ENCODE measurements at regions not wholly inside any gene's neighbourhood (a gene's known extent, or its start where the extent isn't known, plus 50 kb on each side); places are given as distances from the start of the nearest gene placed in this dataset.

- POLR2A ChIA-PET: no interaction called here
- intact Hi-C loops (cut with micrococcal nuclease): no loop called here
- TF ChIP-seq CEBPB (IDR thresholded peaks at IDR 0.05; ENCODE audit: low read depth) (no peak), REST (IDR thresholded peaks at IDR 0.05; ENCODE audit: low read depth) (no peak), ATF3 (IDR thresholded peaks at IDR 0.05) (no peak), TCF7L2 (IDR thresholded peaks at IDR 0.05; ENCODE audit: borderline replicate concordance, extremely low read depth, insufficient read depth, insufficient read length) (no peak)
- Histone ChIP-seq H3K9ac (ENCODE audit: low read length) (no peak overlapping the region), H3K27ac (ENCODE audit: low read depth, low read length) (no peak overlapping the region), H4K20me1 (ENCODE audit: insufficient read depth) (no peaks in the 10 kb centered on the region), H2AFZ (ENCODE audit: low read depth, low read length, poor library complexity, severe bottlenecking) (no peak overlapping the region), H3K9me2 (ENCODE audit: insufficient read depth) (no peaks in the 10 kb centered on the region), H3K4me2 (ENCODE audit: low read length) (no peak overlapping the region), H3K9me3 (ENCODE audit: control insufficient read depth in 1 of 2, insufficient read depth in 1 of 2, low read depth in 1 of 2, low read length in 2 of 2) (no peaks in the 10 kb centered on the region), H3K36me3 (ENCODE audit: control insufficient read depth in 1 of 2, insufficient read depth in 2 of 2, low read length in 2 of 2) (no peaks in the 10 kb centered on the region), H3K27me3 (ENCODE audit: insufficient read depth, low read length) (peaks cover 19% of the 10 kb centered on the region), H3K4me1 (ENCODE audit: control insufficient read depth in 1 of 2, insufficient read depth in 2 of 2, low read length in 2 of 2) (peaks cover 0 to 3% of the 10 kb centered on the region in 2 experiments; a peak in 1 of 4 replicates), H3K79me2 (ENCODE audit: insufficient read depth, low read length) (no peaks in the 10 kb centered on the region), H3K4me3 (replicated peaks in 1 of 2; ENCODE audit: low read depth in 1 of 2, low read length in 2 of 2) (no peak overlapping the region)
- no TSS peak for BruUV-seq (replicated peaks)
- ATAC-seq (no peak), DNase-seq (ENCODE audit: low read depth, low spot score) (no peak)
- RAD21 ChIA-PET (ENCODE audit: low non-redundant PET in 1 of 2, low total read pairs in 2 of 2, uncharacterized antibody in 2 of 2, unreplicated experiment in 2 of 2): no interaction called here
- CTCF ChIA-PET: no interaction called here
Measured at GRCh38 chr5:38099205-38100168, 158.9 kb upstream of the EGFLAM start.
